GM18507 (cell line): ENCODE measurements at regions not wholly inside any gene's neighbourhood (a gene's known extent, or its start where the extent isn't known, plus 50 kb on each side); places are given as distances from the start of the nearest gene placed in this dataset.
"Not testable (repeated sequence)": the region's sequence is repeated elsewhere in the genome, so short reads cannot be mapped to it uniquely, and the experiment has no call there.

ENCODE experiments used
- DNase-seq: peaks from one replicate; pipeline ENCODE4 v3.0.0; 2011; ENCODE audit warnings: low read depth; ENCODE audit not compliant: insufficient read length; ENCODE audit errors: extremely low spot score
- FAIRE-seq: peaks from 2 replicates; lab custom pipeline; 2011; peaks lifted over from hg19 to GRCh38; lab: Jason Lieb, UNC

- no peak for FAIRE-seq
- no peak for DNase-seq
Measured at GRCh38 chr12:86711731-86712130, 455.5 kb upstream of the MGAT4C start.

GRCh38 chr12:86710109-86710508 is 453.9 kb upstream of the MGAT4C start:
- FAIRE-seq: no peak

GRCh38 chr12:86709017-86709416 is 452.8 kb upstream of the MGAT4C start:
- not testable (repeated sequence) for FAIRE-seq, DNase-seq

More at GRCh38 chr12:86710109-86710508, 453.9 kb upstream of the MGAT4C start:
- no peak for DNase-seq

- DNase-seq (no peak), FAIRE-seq (no peak)
Measured at GRCh38 chr12:86698641-86698980, 442.4 kb upstream of the MGAT4C start.

- DNase-seq (no peak), FAIRE-seq (no peak)
Measured at GRCh38 chr12:86697916-86698640, 441.9 kb upstream of the MGAT4C start.

- no peak for FAIRE-seq
- no peak for DNase-seq
Measured at GRCh38 chr12:86683568-86684304, 427.5 kb upstream of the MGAT4C start.

GRCh38 chr12:86681060-86681459 is 424.9 kb upstream of the MGAT4C start:
- FAIRE-seq: no peak

GRCh38 chr12:86675197-86675596 is 419.0 kb upstream of the MGAT4C start:
- no peak for FAIRE-seq
- DNase-seq: no peak

More at GRCh38 chr12:86681060-86681459, 424.9 kb upstream of the MGAT4C start:
- no peak for DNase-seq

GRCh38 chr12:86670986-86671385 is 414.8 kb upstream of the MGAT4C start:
- FAIRE-seq (no peak), DNase-seq (no peak)

GRCh38 chr12:86669010-86669409 is 412.8 kb upstream of the MGAT4C start:
- FAIRE-seq (no peak), DNase-seq (no peak)

- DNase-seq (no peak), FAIRE-seq (no peak)
Measured at GRCh38 chr12:86666316-86666715, 410.1 kb upstream of the MGAT4C start.

- no peak for FAIRE-seq
- DNase-seq: no peak
Measured at GRCh38 chr12:86663716-86664115, 407.5 kb upstream of the MGAT4C start.

- DNase-seq: no peak
Measured at GRCh38 chr12:86663173-86663572, 407.0 kb upstream of the MGAT4C start.

GRCh38 chr12:86662464-86662863 is 406.3 kb upstream of the MGAT4C start:
- DNase-seq (no peak), FAIRE-seq (no peak)

More at GRCh38 chr12:86663173-86663572, 407.0 kb upstream of the MGAT4C start:
- no peak for FAIRE-seq

GRCh38 chr12:86660488-86661147 is 404.4 kb upstream of the MGAT4C start:
- FAIRE-seq (no peak), DNase-seq (no peak)

GRCh38 chr12:86659985-86660384 is 403.8 kb upstream of the MGAT4C start:
- no peak for FAIRE-seq
- no peak for DNase-seq

GRCh38 chr12:86658303-86658702 is 402.1 kb upstream of the MGAT4C start:
- no peak for DNase-seq
- no peak for FAIRE-seq

- DNase-seq (no peak), FAIRE-seq (no peak)
Measured at GRCh38 chr12:86647800-86648199, 391.6 kb upstream of the MGAT4C start.

- DNase-seq: no peak
- no peak for FAIRE-seq
Measured at GRCh38 chr12:86634456-86635410, 378.5 kb upstream of the MGAT4C start.
